ENCODE measurements at regions not wholly inside any gene's neighbourhood (a gene's known extent, or its start where the extent isn't known, plus 50 kb on each side); places are given as distances from the start of the nearest gene placed in this dataset.
A peak's percentile ranks its signal among the peaks of the same experiment; 100 is the strongest.

DNA sequence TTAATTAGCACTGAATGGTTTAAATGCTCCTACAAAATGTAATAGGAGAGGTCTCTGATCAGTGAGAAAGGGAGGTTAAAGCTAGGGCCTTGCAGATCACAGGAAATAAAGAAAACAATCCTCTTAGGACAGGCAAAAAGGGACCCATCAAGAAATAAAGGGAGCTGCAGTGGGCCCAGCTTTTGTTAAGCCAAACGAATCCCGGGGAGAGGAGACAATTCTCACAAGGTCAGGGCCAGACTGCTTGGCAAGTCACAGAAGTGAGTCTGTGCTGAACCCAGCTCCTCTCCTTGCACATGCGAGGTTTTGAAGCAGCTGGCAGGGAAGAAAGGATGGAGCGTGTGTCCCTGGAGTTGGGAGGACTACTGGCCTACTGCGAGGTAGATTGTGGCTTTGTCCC is 285.8 kb downstream of the COG6 start:
- no peaks in the 10 kb centered on the region for H3K79me2 ChIP-seq (replicated peaks; ENCODE audit: insufficient read depth)
- H3K27ac Mint-ChIP-seq, result no peak overlapping the region
- peaks cover 15% of the 10 kb centered on the region for H3K4me1 Mint-ChIP-seq

GRCh38 chr13:39941911-39942551 is 286.6 kb downstream of the COG6 start:
- H3K36me3 Mint-ChIP-seq (ENCODE audit: low read depth), result no peaks in the 10 kb centered on the region
- peaks cover 7% of the 10 kb centered on the region for H3K27me3 Mint-ChIP-seq (ENCODE audit: insufficient read depth, low read depth, poor library complexity)
- no peaks in the 10 kb centered on the region for H3K27me3 ChIP-seq (ENCODE audit: insufficient read depth)
- DNase-seq (ENCODE audit: low spot score), result no peak
- ATAC-seq, result peak; percentile 30
- peaks cover 15% of the 10 kb centered on the region for H3K4me1 Mint-ChIP-seq
- no peak overlapping the region for H3K4me2 ChIP-seq
- no peaks in the 10 kb centered on the region for H3K79me2 ChIP-seq (replicated peaks; ENCODE audit: insufficient read depth)
- no peak overlapping the region for H3K27ac ChIP-seq (ENCODE audit: low read depth)
- no peaks in the 10 kb centered on the region for H3F3A ChIP-seq (replicated peaks; ENCODE audit: low read depth)
- H3K9me2 ChIP-seq (ENCODE audit: insufficient read depth), result 0 out of 2 replicates have a peak, but pooled peaks cover 4% of the 10 kb centered on the region
- no peaks in the 10 kb centered on the region for H3K36me3 ChIP-seq (ENCODE audit: insufficient read depth)
- no peak overlapping the region for H3K4me3 ChIP-seq
- H4K20me1 ChIP-seq (replicated peaks; ENCODE audit: insufficient read depth), result no peaks in the 10 kb centered on the region
- no peak overlapping the region for H2AFZ ChIP-seq
- H3K4me1 ChIP-seq (ENCODE audit: insufficient read depth), result peaks cover 4% of the 10 kb centered on the region
- H3K27ac Mint-ChIP-seq, result no peak overlapping the region
- no peak overlapping the region for H3K4me3 Mint-ChIP-seq
- H3K9me3 Mint-ChIP-seq, result no peaks in the 10 kb centered on the region; the same call in 2 of the 3 replicates
- TF ChIP-seq CREB1 (CRISPR knock-in tag; IDR thresholded peaks at IDR 0.05; ENCODE audit: low read depth) (no peak), NANOG (IDR thresholded peaks at IDR 0.05; ENCODE audit: borderline replicate concordance) (no peak), EZH2phosphoT487 (IDR thresholded peaks at IDR 0.05; ENCODE audit: unreplicated experiment) (no peak), EZH2 (IDR thresholded peaks at IDR 0.05; ENCODE audit: low read depth, unreplicated experiment) (no peak), ZNF462 (CRISPR knock-in tag; IDR thresholded peaks at IDR 0.05) (no peak), STAT1 (IDR thresholded peaks at IDR 0.05; ENCODE audit: unreplicated experiment) (no peak), JUNB (IDR thresholded peaks at IDR 0.05; ENCODE audit: unreplicated experiment) (no peak), ZNF114 (CRISPR knock-in tag; IDR thresholded peaks at IDR 0.05) (no peak), ZNF331 (CRISPR knock-in tag; IDR thresholded peaks at IDR 0.05; ENCODE audit: low read depth) (no peak), POLR2AphosphoS5 (IDR thresholded peaks at IDR 0.05; ENCODE audit: low read depth) (no peak)
- TF ChIP-seq, protein P1, sequence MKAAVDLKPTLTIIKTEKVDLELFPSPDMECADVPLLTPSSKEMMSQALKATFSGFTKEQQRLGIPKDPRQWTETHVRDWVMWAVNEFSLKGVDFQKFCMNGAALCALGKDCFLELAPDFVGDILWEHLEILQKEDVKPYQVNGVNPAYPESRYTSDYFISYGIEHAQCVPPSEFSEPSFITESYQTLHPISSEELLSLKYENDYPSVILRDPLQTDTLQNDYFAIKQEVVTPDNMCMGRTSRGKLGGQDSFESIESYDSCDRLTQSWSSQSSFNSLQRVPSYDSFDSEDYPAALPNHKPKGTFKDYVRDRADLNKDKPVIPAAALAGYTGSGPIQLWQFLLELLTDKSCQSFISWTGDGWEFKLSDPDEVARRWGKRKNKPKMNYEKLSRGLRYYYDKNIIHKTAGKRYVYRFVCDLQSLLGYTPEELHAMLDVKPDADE (IDR thresholded peaks at IDR 0.05), result no peak
- TF ChIP-seq, protein P2, sequence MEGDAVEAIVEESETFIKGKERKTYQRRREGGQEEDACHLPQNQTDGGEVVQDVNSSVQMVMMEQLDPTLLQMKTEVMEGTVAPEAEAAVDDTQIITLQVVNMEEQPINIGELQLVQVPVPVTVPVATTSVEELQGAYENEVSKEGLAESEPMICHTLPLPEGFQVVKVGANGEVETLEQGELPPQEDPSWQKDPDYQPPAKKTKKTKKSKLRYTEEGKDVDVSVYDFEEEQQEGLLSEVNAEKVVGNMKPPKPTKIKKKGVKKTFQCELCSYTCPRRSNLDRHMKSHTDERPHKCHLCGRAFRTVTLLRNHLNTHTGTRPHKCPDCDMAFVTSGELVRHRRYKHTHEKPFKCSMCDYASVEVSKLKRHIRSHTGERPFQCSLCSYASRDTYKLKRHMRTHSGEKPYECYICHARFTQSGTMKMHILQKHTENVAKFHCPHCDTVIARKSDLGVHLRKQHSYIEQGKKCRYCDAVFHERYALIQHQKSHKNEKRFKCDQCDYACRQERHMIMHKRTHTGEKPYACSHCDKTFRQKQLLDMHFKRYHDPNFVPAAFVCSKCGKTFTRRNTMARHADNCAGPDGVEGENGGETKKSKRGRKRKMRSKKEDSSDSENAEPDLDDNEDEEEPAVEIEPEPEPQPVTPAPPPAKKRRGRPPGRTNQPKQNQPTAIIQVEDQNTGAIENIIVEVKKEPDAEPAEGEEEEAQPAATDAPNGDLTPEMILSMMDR (conservative IDR thresholded peaks at IDR 0.05; ENCODE audit: low read depth in 2 of 2), result no peak

More for the DNA sequence above, 285.8 kb downstream of the COG6 start:
- Mint-ChIP-seq H3K36me3 (ENCODE audit: low read depth) (no peaks in the 10 kb centered on the region), H3K9me3 (no peaks in the 10 kb centered on the region; the same call in 2 of the 3 replicates), H3K4me3 (no peak overlapping the region), H3K27me3 (ENCODE audit: insufficient read depth, low read depth, poor library complexity) (peaks cover 7% of the 10 kb centered on the region)
- no peak for TF ChIP-seq JUNB (IDR thresholded peaks at IDR 0.05; ENCODE audit: unreplicated experiment)
- TF ChIP-seq ZNF114 (CRISPR knock-in tag; IDR thresholded peaks at IDR 0.05), result no peak
- TF ChIP-seq ZNF331 (CRISPR knock-in tag; IDR thresholded peaks at IDR 0.05; ENCODE audit: low read depth), result no peak
- H3K36me3 ChIP-seq (ENCODE audit: insufficient read depth), result no peaks in the 10 kb centered on the region
- peak; percentile 75 for ATAC-seq
- peaks cover 4% of the 10 kb centered on the region for H3K4me1 ChIP-seq (ENCODE audit: insufficient read depth)
- no peak overlapping the region for H3K4me3 ChIP-seq
- H3K27ac ChIP-seq (ENCODE audit: low read depth), result no peak overlapping the region
- H2AFZ ChIP-seq, result no peak overlapping the region
- H3K4me2 ChIP-seq, result no peak overlapping the region
- H3K27me3 ChIP-seq (ENCODE audit: insufficient read depth), result no peaks in the 10 kb centered on the region
- 0 out of 2 replicates have a peak, but pooled peaks cover 4% of the 10 kb centered on the region for H3K9me2 ChIP-seq (ENCODE audit: insufficient read depth)
- DNase-seq (ENCODE audit: low spot score), result peak; percentile 39
- no peaks in the 10 kb centered on the region for H3F3A ChIP-seq (replicated peaks; ENCODE audit: low read depth)
- no peaks in the 10 kb centered on the region for H4K20me1 ChIP-seq (replicated peaks; ENCODE audit: insufficient read depth)

Measured in GM23338 (cell line).